ENCODE measurements at regions not wholly inside any gene's neighbourhood (a gene's known extent, or its start where the extent isn't known, plus 50 kb on each side); places are given as distances from the start of the nearest gene placed in this dataset.
"Not testable (repeated sequence)": the region's sequence is repeated elsewhere in the genome, so short reads cannot be mapped to it uniquely, and the experiment has no call there.

DNA sequence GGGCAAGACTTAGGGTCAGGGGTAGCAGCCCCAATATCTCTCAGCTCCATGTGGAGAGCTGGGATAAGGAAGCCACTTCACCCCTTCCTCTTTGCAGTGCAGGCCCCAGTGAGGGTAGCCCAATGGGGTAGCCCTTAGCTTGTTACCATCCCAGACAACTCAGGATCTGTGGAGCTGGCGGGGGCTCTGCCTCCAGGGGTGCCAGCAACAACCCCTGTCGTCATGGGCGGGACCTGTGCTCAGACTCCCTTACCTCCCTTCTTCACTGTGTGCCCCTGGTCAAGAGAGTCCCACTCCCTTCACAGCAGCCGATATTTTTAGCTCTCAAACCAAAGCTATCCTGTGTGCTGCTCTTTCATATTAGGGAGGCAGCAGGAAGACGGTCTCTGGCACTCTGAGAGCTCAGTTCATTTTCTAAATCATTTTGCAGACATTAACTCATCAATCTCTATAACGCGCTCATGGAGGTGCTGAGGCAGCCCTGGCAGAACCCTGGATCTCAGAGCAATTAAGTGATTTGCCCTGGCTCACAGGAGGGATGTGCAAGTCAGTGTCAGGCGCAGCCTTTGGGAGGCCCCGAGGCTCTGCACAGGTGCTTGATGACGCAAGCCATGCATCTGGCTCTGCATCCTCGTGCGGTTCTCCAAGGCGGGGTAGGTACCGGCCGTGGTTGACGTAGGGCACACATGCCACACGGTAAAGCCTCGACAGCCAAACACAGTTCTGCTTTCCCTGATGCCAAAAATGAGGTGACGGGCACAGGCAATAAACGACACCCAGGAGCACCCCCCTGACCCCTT is 357.6 kb downstream of the SHANK2 start:
- no peak for DNase-seq (ENCODE audit: low spot score)

DNA sequence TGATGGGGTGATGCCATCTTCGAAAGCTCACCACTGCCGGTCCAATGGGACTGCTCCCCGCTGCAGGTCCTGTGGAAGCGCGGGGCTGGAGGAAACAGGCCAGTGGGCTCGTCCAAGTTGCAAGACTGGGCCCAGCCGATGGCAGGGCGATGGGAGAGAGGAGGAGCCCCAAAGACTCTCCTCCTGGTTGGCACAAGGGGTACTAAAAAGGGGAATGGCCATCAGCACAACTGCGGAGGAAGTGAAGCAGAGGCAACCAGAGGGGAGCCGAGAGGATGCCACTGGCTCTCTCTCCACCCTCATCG is 357.1 kb downstream of the SHANK2 start:
- no peak for DNase-seq (ENCODE audit: low spot score)

DNA sequence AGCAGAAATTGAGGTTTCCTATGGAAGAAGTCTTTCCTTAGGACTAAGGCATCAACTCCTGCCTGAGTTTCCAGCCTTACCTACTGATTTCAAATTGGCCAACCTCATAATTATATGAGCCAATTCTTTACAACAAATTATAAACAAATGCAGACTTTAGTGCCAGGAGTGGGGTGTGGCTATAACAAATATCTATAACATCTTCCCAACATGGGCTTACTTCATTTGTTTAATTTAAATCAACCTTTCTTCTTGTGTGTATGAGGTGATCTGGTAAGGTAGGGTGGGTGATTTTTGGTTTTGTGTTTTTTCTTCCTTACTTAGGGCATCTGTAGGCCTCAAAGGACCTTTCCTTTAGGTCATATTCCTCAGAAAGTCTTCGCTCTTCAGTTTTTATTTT is 354.9 kb downstream of the SHANK2 start:
- no peak for DNase-seq (ENCODE audit: low spot score)

DNA sequence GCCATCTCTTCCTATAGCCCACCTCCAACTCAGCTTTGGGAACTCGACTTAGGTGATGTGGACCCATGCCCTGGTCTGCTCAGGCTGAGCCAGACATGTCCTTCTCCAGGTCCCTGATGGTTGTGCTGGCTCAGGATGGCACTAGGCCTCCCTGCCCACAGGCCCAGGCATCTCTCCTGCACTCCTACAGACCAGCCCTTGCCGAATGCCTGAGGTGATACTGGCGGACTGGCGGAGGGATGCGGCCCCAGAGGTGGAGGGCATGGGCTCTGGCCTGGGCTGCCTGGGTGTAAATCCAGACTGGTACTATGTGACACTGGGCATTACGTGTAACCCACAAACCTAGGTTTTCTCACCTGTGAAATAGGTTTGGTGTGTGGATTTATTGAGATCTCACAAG is 352.8 kb downstream of the SHANK2 start:
- DNase-seq (ENCODE audit: low spot score), result no peak

DNA sequence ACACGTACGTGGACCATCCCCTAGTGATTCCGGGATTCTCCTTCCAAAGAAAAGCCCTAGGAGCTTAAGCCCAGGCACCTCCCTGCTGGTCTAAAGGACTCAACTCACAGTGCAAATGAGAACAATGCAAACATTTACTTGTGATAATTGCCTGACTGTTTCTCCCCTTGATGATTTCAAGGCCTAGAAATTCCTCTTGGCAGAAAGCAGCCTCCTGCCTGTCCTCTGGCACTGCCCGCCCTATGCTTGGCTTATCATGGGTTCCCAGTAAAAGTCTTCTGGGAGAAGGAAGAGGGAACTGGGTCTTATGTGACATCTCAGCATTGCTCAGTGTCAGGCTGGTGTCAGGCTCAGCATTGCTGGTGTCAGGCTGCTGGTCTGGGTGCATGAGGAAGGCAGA is 351.8 kb downstream of the SHANK2 start:
- no peak for DNase-seq (ENCODE audit: low spot score)

DNA sequence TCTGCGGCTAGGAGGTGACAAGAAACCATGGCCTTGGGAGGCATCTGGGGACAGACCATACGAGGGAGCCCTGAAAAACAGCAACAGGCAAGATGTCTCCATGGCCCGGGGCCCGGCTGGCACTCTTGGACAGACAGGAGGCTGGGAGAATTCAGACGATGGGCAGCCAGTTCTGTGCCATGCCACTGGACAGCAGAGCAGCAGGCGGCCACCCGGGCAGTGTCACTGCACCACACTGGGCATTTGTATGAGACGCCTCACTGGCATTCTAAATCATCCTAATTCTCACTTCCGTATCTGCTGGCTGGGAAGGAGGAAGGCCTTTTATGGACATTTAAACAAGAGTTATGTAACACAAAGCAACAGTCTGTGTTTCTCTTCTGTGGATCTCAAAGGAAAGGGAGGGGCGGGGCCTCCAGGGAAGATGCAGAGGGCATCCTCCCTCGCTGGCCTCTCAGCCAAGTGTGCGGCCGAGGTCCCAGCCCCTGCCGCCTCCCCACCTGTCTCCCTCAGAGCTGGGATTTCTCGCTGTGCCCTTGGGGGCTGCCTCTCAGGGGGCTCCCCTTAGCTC is 350.3 kb downstream of the SHANK2 start:
- no peak for DNase-seq (ENCODE audit: low spot score)

DNA sequence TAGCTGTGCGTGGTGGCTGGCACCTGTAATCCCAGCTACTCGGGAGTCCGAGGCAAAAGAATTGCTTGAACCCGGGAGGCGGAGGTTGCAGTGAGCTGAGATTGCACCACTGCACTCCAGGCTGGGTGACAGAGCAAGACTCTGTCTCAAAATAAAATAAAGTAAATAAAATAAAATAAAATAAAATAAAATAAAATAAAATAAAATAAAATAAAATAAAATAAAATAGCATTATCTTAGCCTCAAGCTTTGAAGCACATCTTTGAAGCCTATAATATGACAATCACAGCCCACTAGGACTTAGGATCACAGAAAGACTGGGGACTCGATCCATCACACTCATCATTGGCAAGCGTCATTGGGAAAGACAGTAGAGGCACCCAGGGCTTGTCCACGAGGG is 349.1 kb downstream of the SHANK2 start:
- not testable (repeated sequence) for DNase-seq (ENCODE audit: low spot score)

DNA sequence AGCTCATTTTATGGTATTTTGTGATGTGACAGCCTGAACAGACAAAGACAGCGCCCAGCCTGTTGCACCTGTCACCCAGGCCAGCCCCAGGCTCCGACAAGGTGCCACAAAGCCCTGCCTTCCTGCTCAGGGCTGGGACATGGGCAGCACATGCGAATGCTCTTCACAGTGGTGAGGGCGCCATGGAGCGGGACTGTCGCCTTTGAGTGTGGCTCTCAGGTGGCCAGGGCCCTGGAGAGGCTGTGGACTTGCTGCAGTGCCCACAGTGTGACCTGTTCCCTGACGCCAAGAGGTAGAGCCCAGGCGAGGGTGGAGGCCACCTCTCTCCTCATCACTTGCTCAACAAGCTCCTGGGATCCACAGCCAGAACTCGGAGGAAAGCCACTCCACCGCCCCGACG is 346.3 kb downstream of the SHANK2 start:
- DNase-seq (ENCODE audit: low spot score), result no peak

DNA sequence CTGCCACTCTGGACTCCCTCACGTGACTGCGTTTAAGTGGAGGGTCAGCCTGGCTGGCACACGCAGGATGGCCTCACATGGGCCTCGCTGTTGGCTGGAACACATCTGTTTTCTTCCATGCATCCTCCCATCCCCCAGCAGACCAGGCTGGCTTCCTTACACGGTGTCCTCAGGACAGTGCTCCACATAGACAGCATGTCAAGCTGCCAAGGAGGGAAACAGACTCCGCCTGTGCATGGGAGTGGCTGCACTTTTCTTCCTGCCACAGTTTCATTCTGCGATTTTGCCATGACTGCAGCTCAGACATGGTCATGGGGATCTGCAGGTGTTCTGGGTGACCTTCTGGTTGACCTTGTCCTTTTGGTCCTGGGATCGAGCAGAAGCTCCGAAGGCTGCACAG is 344.2 kb downstream of the SHANK2 start:
- DNase-seq (ENCODE audit: low spot score), result no peak

DNA sequence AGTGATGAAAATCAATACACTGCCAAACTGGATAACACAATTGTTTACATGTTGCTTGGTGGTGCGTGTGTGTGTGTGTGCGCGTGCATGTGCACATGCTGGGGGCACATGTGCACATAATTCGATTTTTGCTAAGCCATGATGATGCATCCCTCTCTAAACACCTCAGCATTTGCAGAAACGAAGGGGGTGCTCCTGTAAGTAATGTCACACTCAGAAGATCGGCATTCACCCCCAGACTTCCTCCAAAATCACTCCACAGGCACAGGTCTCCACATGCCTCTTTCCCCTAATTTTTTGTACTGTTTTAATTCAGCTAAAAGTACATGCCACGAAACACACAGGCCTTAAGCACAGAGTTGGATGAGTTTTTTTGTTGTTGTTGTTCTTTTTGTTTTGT is 341.5 kb downstream of the SHANK2 start:
- no peak for DNase-seq (ENCODE audit: low spot score)

DNA sequence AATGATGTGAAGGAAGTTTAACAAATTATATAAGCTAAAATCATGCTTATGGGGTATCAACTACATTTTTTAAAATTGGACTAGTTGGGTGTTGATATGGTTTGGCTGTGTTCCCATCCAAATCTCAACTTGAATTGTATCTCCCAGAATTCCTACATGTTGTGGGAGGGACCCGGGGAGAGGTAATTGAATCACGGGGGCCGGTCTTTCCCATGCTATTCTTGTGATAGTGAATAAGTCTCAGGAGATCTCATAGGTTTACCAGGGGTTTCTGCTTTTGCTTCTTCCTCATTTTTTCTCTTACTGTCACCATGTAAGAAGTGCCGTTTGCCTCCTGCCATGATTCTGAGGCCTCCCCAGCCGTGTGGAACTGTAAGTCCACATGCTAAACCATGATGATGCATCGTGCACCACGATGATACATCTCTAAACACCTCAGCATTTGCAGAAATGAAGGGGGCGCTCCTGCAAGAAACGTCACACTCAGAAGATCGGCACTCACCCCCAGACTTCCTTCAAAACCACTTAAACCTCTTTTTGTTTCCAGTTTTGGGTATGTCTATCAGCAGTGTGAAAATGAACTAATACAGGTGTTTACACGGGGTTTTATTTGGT is 340.0 kb downstream of the SHANK2 start:
- no peak for DNase-seq (ENCODE audit: low spot score)

DNA sequence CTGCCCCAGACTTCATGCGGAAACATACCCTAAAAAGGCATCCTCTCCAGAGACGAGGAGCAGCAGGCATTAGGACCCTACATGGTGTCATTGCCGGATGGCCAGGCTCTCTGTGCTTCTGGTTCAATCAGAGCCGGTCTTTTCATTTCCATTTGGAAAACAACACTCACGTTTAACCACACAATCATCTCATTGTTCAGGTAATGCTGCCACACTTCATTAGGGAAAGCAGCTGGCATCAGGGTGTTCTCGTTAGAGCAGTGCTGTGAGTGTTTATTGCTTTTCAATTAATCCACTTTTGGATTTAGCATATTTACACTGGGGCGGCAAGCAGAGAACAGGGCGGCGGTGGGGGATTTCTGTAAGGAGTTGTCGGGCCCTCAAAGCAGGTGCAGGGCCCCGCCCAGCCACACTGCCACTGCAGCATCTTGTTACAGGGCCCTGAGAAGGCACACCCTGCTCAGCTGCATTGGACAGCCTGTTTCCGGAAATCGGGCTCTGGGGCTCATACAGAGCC is 338.6 kb downstream of the SHANK2 start:
- no peak for DNase-seq (ENCODE audit: low spot score)

DNA sequence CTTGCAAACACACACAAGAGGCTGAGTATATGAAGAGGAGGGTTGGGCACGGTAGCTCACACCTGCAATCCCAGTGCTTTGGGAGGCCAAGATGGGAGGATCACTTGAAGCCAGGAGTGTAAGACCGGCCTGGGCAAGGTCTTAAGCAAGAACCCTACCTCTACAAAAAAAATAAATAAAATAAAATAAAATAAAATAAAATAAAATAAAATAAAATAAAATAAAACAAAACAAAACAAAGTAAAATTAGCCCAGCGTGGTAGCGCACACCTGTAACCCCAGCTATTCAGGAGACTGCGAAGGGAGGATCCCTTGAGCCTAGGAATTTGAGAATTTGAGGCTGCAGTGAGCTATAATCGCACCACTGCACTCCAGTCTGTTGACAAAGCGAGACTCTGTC is 337.9 kb downstream of the SHANK2 start:
- DNase-seq (ENCODE audit: low spot score), result no peak

DNA sequence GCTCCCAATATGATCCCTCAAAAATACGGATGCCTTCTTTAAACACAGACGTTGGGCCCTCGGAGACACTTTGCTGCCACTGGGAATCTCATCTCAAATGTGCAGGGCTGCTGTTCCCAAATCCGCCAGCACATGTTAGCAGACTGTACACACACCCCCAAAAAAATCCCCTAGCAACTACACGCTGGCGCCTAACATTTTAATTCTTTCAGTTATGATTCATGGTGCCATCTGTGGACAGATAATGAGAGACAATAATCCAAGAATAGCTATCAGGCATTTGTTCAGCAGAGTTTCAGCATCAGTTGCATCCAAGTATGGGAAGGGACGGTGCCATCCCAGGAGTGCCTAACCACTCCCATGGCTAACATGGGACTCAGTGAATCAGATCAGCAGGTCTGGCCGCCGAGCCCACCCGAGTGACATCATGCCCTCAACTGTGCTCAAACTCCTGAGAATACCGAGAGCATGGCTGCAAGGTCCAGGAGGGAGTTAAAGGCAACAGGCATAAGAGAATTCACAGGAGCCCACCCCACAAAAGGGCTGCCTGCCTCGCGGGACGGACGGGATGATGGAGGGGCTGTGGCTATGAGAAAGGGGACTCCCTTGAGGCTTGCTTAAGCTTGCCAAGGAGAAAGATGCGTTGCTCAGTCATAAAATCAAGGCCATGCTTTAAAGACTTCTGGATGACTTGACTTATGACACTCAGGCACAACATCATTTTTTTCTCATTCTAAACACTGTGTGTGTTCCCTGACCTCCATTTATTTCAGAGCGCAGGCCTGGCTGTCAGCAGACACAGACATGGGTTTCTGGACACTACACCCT is 337.0 kb downstream of the SHANK2 start:
- DNase-seq (ENCODE audit: low spot score), result no peak

DNA sequence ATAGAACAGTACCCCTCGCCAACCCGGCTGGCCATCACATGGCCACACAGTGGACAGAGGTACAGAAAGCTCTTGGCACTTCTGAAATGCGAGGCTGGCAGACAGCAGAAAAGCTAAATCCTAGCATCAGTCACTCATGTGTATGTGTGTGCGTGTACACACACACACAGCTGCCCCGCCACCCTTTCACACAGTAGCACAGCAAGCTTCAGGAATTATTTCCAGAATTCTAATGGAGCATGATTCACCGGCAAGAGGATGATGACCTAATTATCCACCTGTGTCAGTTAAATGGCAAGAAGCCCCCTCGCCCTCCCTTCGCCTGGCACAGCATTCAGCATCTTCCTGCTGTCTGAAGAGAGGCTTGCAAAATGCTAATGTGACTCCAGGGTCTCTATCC is 336.0 kb downstream of the SHANK2 start:
- DNase-seq (ENCODE audit: low spot score), result no peak

DNA sequence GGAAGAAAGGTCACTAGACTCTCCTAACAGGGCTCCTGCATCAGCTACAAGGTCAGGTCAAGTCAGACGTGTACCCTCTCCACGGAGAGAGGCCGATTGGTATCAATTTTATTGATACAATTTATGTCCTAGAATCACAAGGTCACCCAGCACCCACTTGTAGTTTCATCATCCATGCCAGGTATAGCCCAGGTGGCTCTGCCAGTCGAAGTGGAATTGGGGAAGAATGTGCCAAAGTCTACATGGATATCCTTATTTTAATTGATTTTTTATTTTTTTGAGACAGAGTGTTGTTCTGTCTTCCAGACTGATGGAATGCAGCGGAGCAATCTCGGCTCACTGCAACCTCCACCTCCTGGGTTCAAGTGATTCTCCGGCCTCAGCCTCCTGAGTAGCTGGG is 334.1 kb downstream of the SHANK2 start:
- no peak for DNase-seq (ENCODE audit: low spot score)

DNA sequence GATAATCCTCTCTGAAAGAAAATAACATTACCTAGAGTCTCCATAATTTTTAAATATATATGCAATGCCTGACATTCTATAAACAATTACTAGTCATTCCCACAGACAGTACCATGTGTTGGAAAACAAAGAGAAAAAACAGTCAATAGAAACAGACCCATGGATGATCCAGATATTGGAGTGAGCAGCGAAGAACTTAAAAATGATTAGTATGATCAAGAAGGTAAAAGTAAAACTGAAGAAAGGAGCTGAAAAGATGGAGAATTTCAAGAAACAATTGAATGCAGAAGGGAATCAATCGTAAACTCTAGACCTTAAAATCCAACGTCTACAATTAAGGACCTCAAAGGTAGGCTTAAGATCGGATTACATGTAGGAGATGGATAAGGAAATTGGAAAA is 330.6 kb downstream of the SHANK2 start:
- DNase-seq (ENCODE audit: low spot score), result no peak

DNA sequence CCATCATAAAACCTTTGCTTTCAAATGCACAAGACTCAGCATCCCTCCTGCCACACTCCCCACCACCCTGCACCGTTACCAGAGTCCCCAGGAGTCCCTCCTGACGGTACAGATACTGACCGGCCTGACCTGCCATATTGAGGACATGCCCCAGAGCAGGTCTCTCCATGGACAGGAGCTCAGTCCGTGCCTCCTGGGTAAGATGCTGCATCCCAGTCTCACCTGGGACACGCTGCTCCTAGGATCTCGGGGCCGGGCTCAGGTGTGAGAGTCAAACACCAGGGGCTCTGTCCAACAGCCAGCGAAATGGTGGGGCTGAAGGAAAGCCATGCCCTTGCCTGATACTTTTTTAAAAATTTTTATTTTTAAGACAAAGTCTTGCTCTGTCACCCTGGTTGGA is 328.3 kb downstream of the SHANK2 start:
- DNase-seq (ENCODE audit: low spot score), result no peak

DNA sequence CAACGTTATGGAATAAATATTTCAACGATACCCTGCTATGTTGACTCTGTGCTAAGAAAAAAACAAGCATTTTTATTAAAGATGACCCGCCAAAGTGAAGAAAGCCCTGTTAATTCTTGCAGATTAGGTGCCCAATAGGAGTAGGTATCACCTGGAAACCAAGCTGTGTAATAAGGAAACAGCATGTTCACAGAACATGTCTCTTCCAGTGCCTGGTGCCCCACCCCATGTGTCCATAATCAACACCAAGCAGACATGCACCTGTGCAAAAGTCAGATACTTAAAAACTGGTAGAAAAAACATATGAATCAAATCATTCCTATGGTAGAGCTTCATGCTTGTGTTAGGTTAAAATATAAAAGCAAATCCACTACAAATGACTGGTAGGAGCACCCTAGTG is 327.1 kb downstream of the SHANK2 start:
- DNase-seq (ENCODE audit: low spot score), result no peak

DNA sequence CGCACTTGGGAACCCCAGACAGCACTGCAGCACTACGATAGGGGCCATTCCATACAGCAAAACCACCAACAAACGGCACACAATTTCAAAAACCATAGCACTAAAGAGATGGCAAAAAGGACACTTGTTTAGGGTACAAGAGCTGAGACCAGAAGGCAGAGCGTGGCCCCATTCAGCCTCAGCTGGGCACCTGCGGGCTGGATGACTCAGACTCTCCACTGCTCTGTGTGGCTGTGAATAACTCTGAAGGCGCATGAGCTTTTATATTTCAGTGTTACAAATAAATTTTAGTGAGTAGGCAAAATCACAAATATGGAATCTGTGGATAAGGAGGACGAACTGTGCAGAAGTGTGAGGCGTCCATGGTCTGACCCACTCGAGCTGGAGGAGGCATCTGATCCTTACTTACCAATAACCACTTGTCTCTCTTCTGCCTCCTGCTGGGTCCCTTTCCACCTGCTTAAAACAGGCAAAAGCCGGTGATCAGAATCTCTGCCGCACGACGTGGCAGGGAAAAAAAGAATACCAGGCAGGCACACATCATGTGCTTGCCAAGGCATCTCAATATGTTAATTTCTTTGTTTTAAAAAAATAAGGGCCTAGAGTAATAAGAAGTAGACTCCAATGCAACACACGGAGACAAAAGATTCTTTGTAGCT is 325.7 kb downstream of the SHANK2 start:
- DNase-seq (ENCODE audit: low spot score), result no peak

DNA sequence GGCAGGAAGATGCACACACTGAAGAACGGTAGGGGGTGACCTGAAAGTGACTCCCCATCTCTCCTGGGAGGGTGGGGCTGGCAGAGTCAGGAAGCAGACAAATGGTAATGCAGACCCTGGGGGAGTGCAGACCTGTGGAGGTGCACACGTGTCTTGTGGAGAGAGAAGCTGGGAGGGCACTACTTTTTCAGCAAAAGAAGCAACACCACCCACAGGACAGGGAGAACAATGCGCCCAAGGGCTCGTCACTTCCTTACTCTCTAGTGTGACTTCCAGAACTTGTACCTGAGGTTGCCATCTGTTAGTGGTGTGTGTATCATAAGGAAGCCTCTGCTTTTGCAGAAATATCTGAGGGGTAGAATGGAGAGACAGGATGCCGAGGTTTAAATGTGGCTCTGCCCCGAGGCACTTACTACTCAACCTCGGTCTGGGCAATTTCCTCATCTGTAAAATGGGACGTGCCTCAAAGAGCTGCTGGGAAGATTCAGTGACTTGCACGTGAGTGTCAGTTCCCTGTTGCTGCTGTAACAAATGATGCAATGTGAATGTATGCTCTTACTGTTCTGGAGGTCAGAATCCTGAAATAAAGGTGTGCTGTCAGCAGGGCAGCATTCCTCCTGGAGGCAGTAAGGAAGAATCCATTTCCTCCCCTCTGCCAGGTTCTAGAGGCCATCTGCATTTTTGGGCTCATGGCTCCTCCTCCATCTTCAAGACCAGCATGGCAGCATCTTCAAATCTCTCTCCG is 323.4 kb downstream of the SHANK2 start:
- DNase-seq (ENCODE audit: low spot score), result no peak

DNA sequence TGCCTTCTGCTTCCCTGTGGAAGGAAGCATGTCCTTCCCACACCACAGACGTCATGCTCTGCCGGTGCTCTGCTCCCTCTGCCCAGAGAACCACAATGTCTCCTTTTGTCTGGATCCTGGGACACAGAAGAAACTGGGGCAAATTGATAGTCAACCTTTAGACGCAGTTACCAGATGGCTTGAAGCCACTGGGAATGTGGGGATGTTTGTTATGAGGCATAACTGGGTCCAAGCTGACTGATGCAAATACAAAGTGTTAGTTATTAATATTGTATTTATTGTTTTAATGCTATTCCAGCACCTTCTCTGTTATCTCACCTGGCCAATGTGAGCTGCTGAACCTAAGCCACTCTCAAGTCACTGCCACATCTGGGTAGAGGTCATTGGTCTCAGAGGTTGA is 322.2 kb downstream of the SHANK2 start:
- no peak for DNase-seq (ENCODE audit: low spot score)

All from germinal center (tissue), 1 donor.